MM.1S (cell line): ENCODE measurements at regions not wholly inside any gene's neighbourhood (a gene's known extent, or its start where the extent isn't known, plus 50 kb on each side); places are given as distances from the start of the nearest gene placed in this dataset.

Experiments
- EZH2 ChIP-seq: fragments of 300-600 bp; sonication (generic); optimal IDR thresholded peaks from 2 replicates; pipeline ENCODE3; 2017; ENCODE audit warnings: low read depth, mild to moderate bottlenecking, antibody characterized with exemption, low read length, mixed read lengths
- EZH2phosphoT487 ChIP-seq: fragments of 300-600 bp; sonication (generic); IDR thresholded peaks from 2 replicates; pipeline ENCODE4 v1.6.1; 2018; ENCODE audit warnings: antibody characterized with exemption, low read length
- TF ChIP-seq, protein P1 (sequence below): fragments of 300-600 bp; sonication (generic); IDR thresholded peaks from 2 replicates; pipeline ENCODE4 v1.5.1; 2016; ENCODE audit warnings: antibody characterized with exemption, low read length, mixed read lengths

DNA sequence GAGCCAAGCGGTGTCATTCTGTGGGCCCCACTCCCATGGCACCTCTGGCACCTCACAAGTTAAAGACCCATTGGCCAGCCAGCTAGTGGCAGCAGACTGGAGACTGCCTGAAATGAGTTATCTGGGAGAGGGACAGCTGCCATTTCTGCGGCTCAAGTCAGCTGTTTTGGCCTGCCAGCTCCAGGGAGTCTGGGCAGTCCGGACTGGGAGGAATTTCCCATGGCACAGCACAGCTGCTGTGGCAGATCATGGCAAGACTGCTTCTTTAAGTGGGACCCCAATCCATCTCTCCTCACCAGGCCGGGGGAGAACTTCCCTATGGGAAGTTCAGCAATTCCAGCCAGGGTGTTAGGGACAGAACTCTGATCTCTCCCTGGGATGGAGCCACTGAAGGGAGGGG lies 2187.6 kb upstream of the CELF4 start:
- TF ChIP-seq EZH2 (no peak), EZH2phosphoT487 (no peak)
- TF ChIP-seq, protein P1, sequence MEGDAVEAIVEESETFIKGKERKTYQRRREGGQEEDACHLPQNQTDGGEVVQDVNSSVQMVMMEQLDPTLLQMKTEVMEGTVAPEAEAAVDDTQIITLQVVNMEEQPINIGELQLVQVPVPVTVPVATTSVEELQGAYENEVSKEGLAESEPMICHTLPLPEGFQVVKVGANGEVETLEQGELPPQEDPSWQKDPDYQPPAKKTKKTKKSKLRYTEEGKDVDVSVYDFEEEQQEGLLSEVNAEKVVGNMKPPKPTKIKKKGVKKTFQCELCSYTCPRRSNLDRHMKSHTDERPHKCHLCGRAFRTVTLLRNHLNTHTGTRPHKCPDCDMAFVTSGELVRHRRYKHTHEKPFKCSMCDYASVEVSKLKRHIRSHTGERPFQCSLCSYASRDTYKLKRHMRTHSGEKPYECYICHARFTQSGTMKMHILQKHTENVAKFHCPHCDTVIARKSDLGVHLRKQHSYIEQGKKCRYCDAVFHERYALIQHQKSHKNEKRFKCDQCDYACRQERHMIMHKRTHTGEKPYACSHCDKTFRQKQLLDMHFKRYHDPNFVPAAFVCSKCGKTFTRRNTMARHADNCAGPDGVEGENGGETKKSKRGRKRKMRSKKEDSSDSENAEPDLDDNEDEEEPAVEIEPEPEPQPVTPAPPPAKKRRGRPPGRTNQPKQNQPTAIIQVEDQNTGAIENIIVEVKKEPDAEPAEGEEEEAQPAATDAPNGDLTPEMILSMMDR, result no peak
